ENCODE measurements at regions not wholly inside any gene's neighbourhood (a gene's known extent, or its start where the extent isn't known, plus 50 kb on each side); places are given as distances from the start of the nearest gene placed in this dataset.
A peak's percentile ranks its signal among the peaks of the same experiment; 100 is the strongest.

- no peak for DNase-seq (ENCODE audit: low read depth in 2 of 3, low spot score in 1 of 3)
Measured at GRCh38 chr5:71988808-71989207, 118.5 kb upstream of the MAP1B start.

- no peak for DNase-seq (ENCODE audit: low read depth in 2 of 3, low spot score in 1 of 3)
Measured at GRCh38 chr5:71993600-71993999, 113.7 kb upstream of the MAP1B start.

GRCh38 chr5:71996789-71997188 lies 110.5 kb upstream of the MAP1B start:
- no peak for DNase-seq (ENCODE audit: low read depth in 2 of 3, low spot score in 1 of 3)

GRCh38 chr5:71998746-71999145 lies 108.5 kb upstream of the MAP1B start:
- DNase-seq (ENCODE audit: low read depth in 2 of 3, low spot score in 1 of 3): no peak

- no peak for DNase-seq (ENCODE audit: low read depth in 2 of 3, low spot score in 1 of 3)
Measured at GRCh38 chr5:72000707-72001106, 106.6 kb upstream of the MAP1B start.

- no peak for DNase-seq (ENCODE audit: low read depth in 2 of 3, low spot score in 1 of 3)
Measured at GRCh38 chr5:72005671-72006070, 101.6 kb upstream of the MAP1B start.

- DNase-seq (ENCODE audit: low read depth in 2 of 3, low spot score in 1 of 3): no peak
Measured at GRCh38 chr5:72006361-72006760, 100.9 kb upstream of the MAP1B start.

GRCh38 chr5:72007336-72008111 lies 99.8 kb upstream of the MAP1B start:
- DNase-seq (ENCODE audit: low read depth in 2 of 3, low spot score in 1 of 3): no peak

- no peak for DNase-seq (ENCODE audit: low read depth in 2 of 3, low spot score in 1 of 3)
Measured at GRCh38 chr5:72009280-72009679, 98.0 kb upstream of the MAP1B start.

- DNase-seq (ENCODE audit: low read depth in 2 of 3, low spot score in 1 of 3): no peak
Measured at GRCh38 chr5:72010430-72010829, 96.8 kb upstream of the MAP1B start.

GRCh38 chr5:72012906-72013305 lies 94.4 kb upstream of the MAP1B start:
- no peak for DNase-seq (ENCODE audit: low read depth in 2 of 3, low spot score in 1 of 3)

GRCh38 chr5:72013766-72014624 lies 93.3 kb upstream of the MAP1B start:
- no peak for DNase-seq (ENCODE audit: low read depth in 2 of 3, low spot score in 1 of 3)

GRCh38 chr5:72015103-72015548 lies 92.1 kb upstream of the MAP1B start:
- DNase-seq (ENCODE audit: low read depth in 2 of 3, low spot score in 1 of 3): peak in 1 of 3 donors; percentile 0

GRCh38 chr5:72018143-72018803 lies 89.0 kb upstream of the MAP1B start:
- DNase-seq (ENCODE audit: low read depth in 2 of 3, low spot score in 1 of 3): peak; percentile 34 to 71 (median 44)

- DNase-seq (ENCODE audit: low read depth in 2 of 3, low spot score in 1 of 3): no peak
Measured at GRCh38 chr5:72020161-72020983, 86.9 kb upstream of the MAP1B start.

GRCh38 chr5:72021651-72022357 lies 85.5 kb upstream of the MAP1B start:
- DNase-seq (ENCODE audit: low read depth in 2 of 3, low spot score in 1 of 3): no peak

GRCh38 chr5:72028382-72028781 lies 78.9 kb upstream of the MAP1B start:
- DNase-seq (ENCODE audit: low read depth in 2 of 3, low spot score in 1 of 3): no peak

GRCh38 chr5:72030237-72030636 lies 77.0 kb upstream of the MAP1B start:
- DNase-seq (ENCODE audit: low read depth in 2 of 3, low spot score in 1 of 3): no peak

GRCh38 chr5:72032788-72033187 lies 74.5 kb upstream of the MAP1B start:
- no peak for DNase-seq (ENCODE audit: low read depth in 2 of 3, low spot score in 1 of 3)

- no peak for DNase-seq (ENCODE audit: low read depth in 2 of 3, low spot score in 1 of 3)
Measured at GRCh38 chr5:72034770-72035169, 72.5 kb upstream of the MAP1B start.
